Lung microvascular endothelial cell (primary cell): ENCODE measurements at regions not wholly inside any gene's neighbourhood (a gene's known extent, or its start where the extent isn't known, plus 50 kb on each side); places are given as distances from the start of the nearest gene placed in this dataset.
A peak's percentile ranks its signal among the peaks of the same experiment; 100 is the strongest.

Source experiments
- DNase-seq, 2 donors: peaks; one replicate each; pipeline versions ENCODE4 v3.0.0 to v3.0.0-alpha.2; 2010; ENCODE audit warnings: low read depth in 2 of 2

GRCh38 chr11:70818351-70818750 lies 420.0 kb downstream of the CTTN start:
- no peak for DNase-seq

GRCh38 chr11:70819022-70819421 lies 420.7 kb downstream of the CTTN start:
- no peak for DNase-seq

GRCh38 chr11:70820311-70820710 lies 422.0 kb downstream of the CTTN start:
- no peak for DNase-seq

GRCh38 chr11:70820712-70821111 lies 422.4 kb downstream of the CTTN start:
- DNase-seq: no peak

- DNase-seq: no peak
Observed at GRCh38 chr11:70823771-70824170, 425.4 kb downstream of the CTTN start.

GRCh38 chr11:70824605-70825245 lies 426.4 kb downstream of the CTTN start:
- DNase-seq: no peak

GRCh38 chr11:70825893-70826540 lies 426.4 kb downstream of the SHANK2 start:
- no peak for DNase-seq

GRCh38 chr11:70826541-70827335 lies 425.6 kb downstream of the SHANK2 start:
- peak in 1 of 2 donors; percentile 7 for DNase-seq

- no peak for DNase-seq
Observed at GRCh38 chr11:70828593-70829082, 423.7 kb downstream of the SHANK2 start.

- no peak for DNase-seq
Observed at GRCh38 chr11:70829134-70829885, 423.1 kb downstream of the SHANK2 start.

- no peak for DNase-seq
Observed at GRCh38 chr11:70829886-70830272, 422.5 kb downstream of the SHANK2 start.

GRCh38 chr11:70833011-70833410 lies 419.4 kb downstream of the SHANK2 start:
- DNase-seq: no peak

- no peak for DNase-seq
Observed at GRCh38 chr11:70833554-70833953, 418.8 kb downstream of the SHANK2 start.

- DNase-seq: no peak
Observed at GRCh38 chr11:70834277-70834940, 418.0 kb downstream of the SHANK2 start.

- no peak for DNase-seq
Observed at GRCh38 chr11:70834984-70835560, 417.3 kb downstream of the SHANK2 start.

GRCh38 chr11:70836071-70836470 lies 416.3 kb downstream of the SHANK2 start:
- DNase-seq: no peak

- DNase-seq: no peak
Observed at GRCh38 chr11:70838198-70838597, 414.2 kb downstream of the SHANK2 start.

GRCh38 chr11:70839851-70840250 lies 412.5 kb downstream of the SHANK2 start:
- DNase-seq: no peak

- DNase-seq: no peak
Observed at GRCh38 chr11:70841264-70841663, 411.1 kb downstream of the SHANK2 start.

GRCh38 chr11:70842256-70842655 lies 410.1 kb downstream of the SHANK2 start:
- DNase-seq: no peak

GRCh38 chr11:70842701-70843100 lies 409.7 kb downstream of the SHANK2 start:
- no peak for DNase-seq
